SK-N-SH (cell line): ENCODE measurements at regions not wholly inside any gene's neighbourhood (a gene's known extent, or its start where the extent isn't known, plus 50 kb on each side); places are given as distances from the start of the nearest gene placed in this dataset.

Experiments
- EP300 ChIP-seq, 2 experiments: IDR thresholded peaks; 2 replicates each; pipeline versions ENCODE4 v1.4.0 to v1.6.1; 2012; ENCODE audit warnings: borderline replicate concordance in 1 of 2, low read depth in 1 of 2, low read length in 1 of 2
- EZH2phosphoT487 ChIP-seq: fragments of 200-600 bp; sonication (generic); IDR thresholded peaks from 2 replicates; pipeline ENCODE4 v1.6.1; 2017; ENCODE audit warnings: low read depth, mixed run types, mild to moderate bottlenecking, antibody characterized with exemption, moderate library complexity, borderline replicate concordance
- FOSL2 ChIP-seq: IDR thresholded peaks from 2 replicates; pipeline ENCODE4 v1.4.0; 2012; ENCODE audit warnings: low read depth, mild to moderate bottlenecking, moderate library complexity, borderline replicate concordance
- NFIC ChIP-seq: IDR thresholded peaks from 2 replicates; pipeline ENCODE4 v1.4.0; 2012; ENCODE audit warnings: borderline replicate concordance
- POLR2AphosphoS5 ChIP-seq: IDR thresholded peaks from 2 replicates; pipeline ENCODE4 v1.6.1; 2012; ENCODE audit warnings: low read depth, low read length
- RAD21 ChIP-seq: IDR thresholded peaks from 2 replicates; pipeline ENCODE4 v1.6.1; 2012; ENCODE audit warnings: mild to moderate bottlenecking, low read length
- RCOR1 ChIP-seq: fragments of 150-350 bp; IDR thresholded peaks from 2 replicates; pipeline ENCODE4 v1.6.1; 2017; ENCODE audit warnings: antibody characterized with exemption, low read length
- REST ChIP-seq: IDR thresholded peaks from 2 replicates; pipeline ENCODE4 v1.6.1; 2012; ENCODE audit warnings: mild to moderate bottlenecking, low read depth, low read length, moderate library complexity
- TAF1 ChIP-seq: IDR thresholded peaks from 2 replicates; pipeline ENCODE4 v1.6.1; 2012; ENCODE audit warnings: low read depth, mild to moderate bottlenecking, low read length, moderate library complexity, borderline replicate concordance
- TEAD4 ChIP-seq: IDR thresholded peaks from 2 replicates; pipeline ENCODE4 v1.4.0; 2012; ENCODE audit warnings: mild to moderate bottlenecking, borderline replicate concordance; ENCODE audit not compliant: insufficient read depth
- TF ChIP-seq, protein P1 (sequence below): fragments of 200-600 bp; sonication (generic); IDR thresholded peaks from 2 replicates; pipeline ENCODE4 v1.6.1; 2017; ENCODE audit warnings: antibody characterized with exemption, mild to moderate bottlenecking, moderate library complexity
- TF ChIP-seq, protein P2 (sequence below): IDR thresholded peaks from 2 replicates; pipeline ENCODE4 v1.4.0; 2012; ENCODE audit warnings: low read depth
- TF ChIP-seq, protein P3 (sequence below): IDR thresholded peaks from 2 replicates; pipeline ENCODE4 v1.4.0; 2012; ENCODE audit warnings: low read depth, borderline replicate concordance

DNA sequence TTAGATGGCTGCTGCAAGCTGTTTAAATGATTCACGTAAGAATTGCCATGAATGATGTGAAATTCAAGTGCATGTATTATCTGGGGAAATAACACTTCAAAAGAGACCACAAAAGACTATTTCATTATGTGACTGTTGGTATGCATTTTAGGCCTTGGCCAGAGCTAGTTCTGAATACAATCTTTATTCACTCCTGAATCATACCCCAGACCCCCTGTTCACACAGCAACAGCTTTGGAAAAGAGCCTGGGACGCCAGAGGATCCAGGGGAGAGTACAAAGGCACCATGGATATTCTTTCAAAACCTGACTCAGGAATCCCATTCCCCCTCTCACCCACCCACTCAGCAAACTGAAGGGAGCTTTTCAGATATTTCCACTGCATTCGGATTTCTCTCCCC, 377.1 kb upstream of the DPP6 start:
- TF ChIP-seq, protein P1, sequence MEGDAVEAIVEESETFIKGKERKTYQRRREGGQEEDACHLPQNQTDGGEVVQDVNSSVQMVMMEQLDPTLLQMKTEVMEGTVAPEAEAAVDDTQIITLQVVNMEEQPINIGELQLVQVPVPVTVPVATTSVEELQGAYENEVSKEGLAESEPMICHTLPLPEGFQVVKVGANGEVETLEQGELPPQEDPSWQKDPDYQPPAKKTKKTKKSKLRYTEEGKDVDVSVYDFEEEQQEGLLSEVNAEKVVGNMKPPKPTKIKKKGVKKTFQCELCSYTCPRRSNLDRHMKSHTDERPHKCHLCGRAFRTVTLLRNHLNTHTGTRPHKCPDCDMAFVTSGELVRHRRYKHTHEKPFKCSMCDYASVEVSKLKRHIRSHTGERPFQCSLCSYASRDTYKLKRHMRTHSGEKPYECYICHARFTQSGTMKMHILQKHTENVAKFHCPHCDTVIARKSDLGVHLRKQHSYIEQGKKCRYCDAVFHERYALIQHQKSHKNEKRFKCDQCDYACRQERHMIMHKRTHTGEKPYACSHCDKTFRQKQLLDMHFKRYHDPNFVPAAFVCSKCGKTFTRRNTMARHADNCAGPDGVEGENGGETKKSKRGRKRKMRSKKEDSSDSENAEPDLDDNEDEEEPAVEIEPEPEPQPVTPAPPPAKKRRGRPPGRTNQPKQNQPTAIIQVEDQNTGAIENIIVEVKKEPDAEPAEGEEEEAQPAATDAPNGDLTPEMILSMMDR: no peak
- TF ChIP-seq REST (no peak), TAF1 (no peak), FOSL2 (no peak), EZH2phosphoT487 (no peak), RAD21 (no peak), EP300 (IDR thresholded peaks at IDR 0.05; ENCODE audit: borderline replicate concordance in 1 of 2, low read depth in 1 of 2, low read length in 1 of 2) (no peak), POLR2AphosphoS5 (no peak), NFIC (no peak), TEAD4 (no peak), RCOR1 (no peak)
- TF ChIP-seq, protein P2, sequence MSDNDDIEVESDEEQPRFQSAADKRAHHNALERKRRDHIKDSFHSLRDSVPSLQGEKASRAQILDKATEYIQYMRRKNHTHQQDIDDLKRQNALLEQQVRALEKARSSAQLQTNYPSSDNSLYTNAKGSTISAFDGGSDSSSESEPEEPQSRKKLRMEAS: no peak
- TF ChIP-seq, protein P3, sequence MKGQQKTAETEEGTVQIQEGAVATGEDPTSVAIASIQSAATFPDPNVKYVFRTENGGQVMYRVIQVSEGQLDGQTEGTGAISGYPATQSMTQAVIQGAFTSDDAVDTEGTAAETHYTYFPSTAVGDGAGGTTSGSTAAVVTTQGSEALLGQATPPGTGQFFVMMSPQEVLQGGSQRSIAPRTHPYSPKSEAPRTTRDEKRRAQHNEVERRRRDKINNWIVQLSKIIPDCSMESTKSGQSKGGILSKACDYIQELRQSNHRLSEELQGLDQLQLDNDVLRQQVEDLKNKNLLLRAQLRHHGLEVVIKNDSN: no peak
